ENCODE measurements at regions not wholly inside any gene's neighbourhood (a gene's known extent, or its start where the extent isn't known, plus 50 kb on each side); places are given as distances from the start of the nearest gene placed in this dataset.

DNA sequence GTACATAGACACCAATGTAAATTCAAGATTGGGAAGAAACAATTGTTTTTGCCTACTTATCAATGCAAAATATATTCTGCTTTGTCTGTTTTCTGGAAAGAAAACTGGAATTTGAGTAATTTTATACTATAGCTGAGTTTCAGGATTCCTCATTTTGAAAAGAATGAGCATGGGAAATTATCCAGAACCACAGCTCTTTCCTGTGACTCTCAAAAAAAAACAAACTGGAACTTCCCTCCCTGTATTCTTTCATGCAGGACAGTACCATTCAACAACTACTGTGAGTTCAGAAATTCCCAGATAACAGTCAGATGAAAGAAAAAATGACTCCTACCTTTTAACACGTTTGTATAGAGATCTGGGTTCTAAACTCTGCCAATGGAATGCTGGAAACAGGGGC is 372.4 kb downstream of the TGFB2 start:
- no peak for DNase-seq (ENCODE audit: low spot score)

DNA sequence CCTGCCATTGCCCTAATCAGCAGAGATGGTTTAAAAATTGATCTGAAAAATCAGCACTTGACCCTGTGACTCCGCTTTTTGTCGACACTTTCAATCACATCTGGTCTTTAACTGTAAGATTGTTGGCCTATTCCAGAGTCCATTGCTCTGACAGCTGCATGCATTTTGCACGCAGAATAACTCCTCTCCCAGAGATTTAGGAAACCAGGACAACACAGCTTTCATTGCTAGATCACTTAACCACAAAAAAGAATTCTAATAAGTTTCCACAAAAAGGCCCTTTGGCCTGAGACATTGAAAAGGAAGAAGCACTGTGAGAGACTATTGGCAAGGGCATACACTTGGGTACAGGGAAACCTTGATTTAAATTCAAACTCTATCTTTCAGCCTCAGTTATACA is 373.1 kb downstream of the TGFB2 start:
- no peak for DNase-seq (ENCODE audit: low spot score)

DNA sequence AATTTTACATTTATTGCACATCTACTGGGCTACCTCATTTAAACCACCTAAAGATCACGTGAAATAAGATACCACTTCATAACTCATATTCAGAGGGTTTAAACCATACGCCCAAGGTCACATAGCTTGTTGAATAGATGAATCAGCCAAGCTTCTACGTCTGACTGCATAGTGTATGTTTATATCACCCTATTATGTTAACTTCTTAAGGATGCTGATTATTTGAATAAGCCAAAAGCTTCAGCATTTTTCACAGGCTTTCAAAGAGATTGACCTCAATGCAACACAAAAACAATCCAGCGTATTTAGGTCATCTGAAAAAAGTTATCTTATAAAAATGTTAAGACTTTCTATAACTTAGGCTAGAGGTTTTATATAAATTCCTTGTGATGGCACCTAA is 373.8 kb downstream of the TGFB2 start:
- DNase-seq (ENCODE audit: low spot score), result no peak

DNA sequence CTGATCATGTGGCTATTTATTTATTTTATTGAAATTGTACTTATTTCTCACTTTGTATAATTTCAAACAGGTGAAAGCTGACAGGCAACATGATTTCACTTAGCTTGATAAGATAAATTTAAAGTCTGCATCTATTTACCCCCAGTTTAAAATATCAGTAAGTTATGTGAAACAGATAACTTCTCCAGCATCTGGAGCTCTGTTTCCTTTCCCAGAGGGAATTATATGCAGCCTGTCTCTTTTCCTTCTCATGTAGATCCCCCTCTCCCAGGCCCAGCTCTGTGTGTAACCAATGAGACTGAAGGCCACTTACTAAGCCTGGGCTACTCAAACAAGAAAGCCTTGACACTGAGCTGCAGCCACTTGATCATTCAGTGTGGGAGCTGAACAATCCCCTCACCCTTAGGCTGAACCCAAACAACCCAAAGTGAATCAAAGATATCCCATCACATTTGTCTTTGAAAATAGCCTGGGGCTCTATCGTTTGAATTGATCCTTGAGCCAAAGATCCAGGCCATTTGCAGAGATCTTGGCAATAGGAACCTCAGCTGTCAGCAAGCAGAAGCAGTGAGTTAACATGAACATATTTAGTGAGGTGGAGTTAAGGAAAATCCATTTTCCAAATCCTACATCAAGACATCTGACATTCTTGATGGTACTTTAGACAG is 383.9 kb downstream of the TGFB2 start:
- DNase-seq (ENCODE audit: low spot score), result no peak

GRCh38 chr1:218735436-218736032 is 390.4 kb downstream of the TGFB2 start:
- no peak for DNase-seq (ENCODE audit: low spot score)

- no peak for DNase-seq (ENCODE audit: low spot score)
Measured at GRCh38 chr1:218739426-218739825, 394.3 kb downstream of the TGFB2 start.

DNA sequence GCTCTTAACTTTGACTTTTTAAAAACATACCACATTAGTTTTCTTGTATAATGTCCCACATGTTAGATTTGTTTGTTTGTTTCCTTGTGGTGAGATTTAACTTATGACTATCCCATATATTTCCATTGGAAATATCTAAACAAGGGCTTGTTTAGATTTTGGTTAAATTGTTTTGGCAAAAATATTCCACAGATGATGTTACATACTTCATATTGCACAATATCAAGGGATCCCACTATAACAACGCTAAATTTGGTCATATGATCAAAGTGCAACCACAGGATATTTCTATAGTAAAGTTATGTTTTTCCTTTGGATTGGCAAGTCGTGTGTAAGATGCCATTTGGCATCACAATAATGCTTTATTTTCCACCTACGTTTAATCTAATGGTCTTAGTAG is 396.7 kb downstream of the TGFB2 start:
- DNase-seq (ENCODE audit: low spot score), result no peak

DNA sequence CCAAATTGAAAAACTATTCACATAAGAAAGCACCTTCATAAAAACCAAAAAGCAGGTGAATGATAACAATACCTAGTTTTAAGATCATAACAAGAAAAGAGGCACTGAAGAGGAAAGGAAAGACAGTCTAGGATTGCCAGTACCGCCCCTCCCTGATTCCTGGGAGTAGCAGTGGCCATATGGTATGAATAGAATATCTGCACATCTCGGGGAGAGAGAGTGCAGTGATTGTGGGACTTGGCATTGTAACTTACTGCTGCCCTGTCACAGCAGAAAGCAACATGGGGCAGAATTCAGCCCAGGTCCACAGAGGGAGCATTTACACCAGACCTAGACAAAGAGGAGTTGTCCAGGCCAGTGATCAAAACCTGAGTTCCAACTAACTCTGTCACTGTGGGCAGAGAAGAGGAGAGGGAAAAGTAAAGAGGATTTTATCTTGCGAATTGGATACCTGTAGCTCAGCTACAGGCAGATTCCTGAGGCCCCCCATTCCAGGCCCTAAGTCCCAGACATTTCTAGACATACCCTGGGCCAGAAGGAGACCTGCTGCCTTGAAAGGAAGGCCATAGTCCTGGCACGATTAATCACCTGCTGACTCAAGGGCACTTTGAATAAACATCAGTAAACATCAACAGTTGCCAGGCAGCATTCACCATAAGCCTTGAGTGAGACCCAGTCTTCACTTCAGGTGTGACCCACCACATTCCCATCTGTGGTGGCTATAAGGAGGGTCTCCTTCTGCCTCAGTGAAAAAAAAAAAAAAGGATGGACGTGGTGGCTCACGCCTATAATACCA is 397.5 kb downstream of the TGFB2 start:
- DNase-seq (ENCODE audit: low spot score), result no peak

DNA sequence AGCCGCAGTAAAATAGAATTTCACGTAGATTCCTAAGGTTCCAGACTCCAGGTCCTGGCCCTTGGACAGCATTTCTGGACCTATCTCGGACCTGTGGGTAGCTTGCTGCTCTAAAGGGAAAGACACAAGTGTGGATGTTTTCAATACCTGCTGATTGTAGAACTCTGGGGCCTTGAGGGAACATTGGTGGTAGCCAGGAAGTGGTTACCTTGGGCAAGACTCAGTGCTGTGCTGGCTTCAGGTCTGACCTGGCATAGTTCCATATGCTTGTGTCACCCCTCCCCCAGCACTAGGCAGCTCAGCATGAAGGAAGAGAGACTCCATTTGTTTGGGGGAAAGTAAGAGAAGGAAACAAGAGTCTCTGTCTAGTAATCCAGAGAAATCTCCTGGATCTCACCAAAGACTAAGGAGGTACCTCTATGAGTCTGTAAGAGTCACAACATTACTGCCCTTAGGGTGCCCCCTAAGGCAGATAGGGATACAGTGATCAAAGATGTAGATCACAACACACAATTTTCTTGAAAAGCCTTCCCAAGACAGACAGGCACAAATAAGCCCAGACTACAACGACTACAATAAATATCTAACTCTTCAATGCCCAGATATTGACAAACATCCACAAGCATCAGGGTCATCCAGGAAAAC is 398.8 kb downstream of the TGFB2 start:
- no peak for DNase-seq (ENCODE audit: low spot score)

DNA sequence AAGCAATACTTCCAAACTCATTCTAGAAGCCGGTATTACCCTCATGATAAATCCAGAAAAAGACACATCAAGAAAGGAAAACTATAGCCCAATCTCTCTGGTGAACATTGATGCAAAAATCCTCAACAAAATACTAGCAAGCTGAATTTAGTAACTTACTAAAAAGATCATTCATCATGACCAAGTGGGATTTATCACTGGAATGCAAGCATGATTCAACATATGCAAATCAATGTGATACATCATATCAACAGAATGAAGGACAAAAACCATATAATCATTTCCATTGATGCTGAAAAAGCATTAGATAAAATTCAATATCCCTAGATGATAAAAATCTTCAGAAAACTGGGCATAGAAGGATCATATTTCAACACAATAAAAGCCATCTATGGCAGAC is 402.9 kb downstream of the TGFB2 start:
- no peak for DNase-seq (ENCODE audit: low spot score)

- DNase-seq (ENCODE audit: low spot score), result no peak
Measured at GRCh38 chr1:218750216-218750970, 405.3 kb downstream of the TGFB2 start.

DNA sequence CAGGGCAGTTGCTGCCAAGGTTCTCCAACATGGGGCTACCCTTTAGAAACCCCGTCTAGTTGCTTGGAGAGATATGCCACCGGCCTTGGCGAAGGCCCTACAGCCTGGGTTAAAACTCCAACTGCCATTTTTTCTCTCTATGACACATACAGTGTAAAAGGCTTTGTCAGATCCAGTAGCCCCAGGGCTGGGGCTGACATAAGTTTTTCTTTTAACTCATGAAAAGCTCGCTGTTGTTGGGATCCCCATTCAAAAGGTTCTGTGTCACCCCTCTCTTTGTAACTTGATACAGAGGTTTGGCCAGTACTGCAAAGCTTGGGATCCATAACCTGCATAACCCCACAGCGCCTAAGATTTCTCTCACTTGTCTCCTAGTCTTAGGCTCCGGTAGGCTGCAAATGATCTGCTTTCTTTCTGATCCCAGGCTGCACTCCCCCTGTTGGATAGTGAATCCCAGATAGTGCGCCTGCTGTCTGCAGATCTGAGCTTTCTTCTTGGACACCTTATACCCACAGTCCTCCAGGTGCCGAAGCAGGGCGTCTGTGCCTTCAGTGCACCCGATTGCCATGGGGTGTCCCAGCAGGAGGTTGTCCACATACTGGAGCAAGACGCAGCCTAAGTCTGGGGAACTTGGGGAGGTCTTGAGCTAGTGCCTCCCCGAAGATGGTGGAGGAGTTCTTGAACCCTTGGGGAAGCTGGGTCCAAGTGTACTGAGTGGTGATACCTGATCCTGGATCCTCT is 406.2 kb downstream of the TGFB2 start:
- no peak for DNase-seq (ENCODE audit: low spot score)

- DNase-seq (ENCODE audit: low spot score), result no peak
Measured at GRCh38 chr1:218752126-218752525, 407.0 kb downstream of the TGFB2 start.

DNA sequence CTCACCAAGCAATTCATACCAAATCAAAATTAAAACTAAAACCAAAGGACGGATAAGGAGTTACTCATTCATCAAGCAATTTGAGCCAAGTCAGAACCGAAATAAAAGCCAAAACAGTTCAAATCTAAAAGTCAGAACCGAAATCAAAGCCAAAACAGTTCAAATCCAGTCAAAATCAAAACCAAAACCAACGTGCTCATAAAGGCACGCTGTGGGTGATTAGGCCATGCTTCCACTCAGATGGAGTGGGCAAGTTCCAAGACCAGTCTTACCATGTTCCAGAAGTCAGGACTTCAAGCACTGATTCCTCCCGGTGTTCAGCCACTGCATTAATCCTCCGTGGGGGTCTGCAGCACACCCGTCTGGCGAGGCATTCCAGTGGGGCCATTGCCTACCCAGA is 409.3 kb downstream of the TGFB2 start:
- DNase-seq (ENCODE audit: low spot score), result no peak

GRCh38 chr1:218755128-218755527 is 410.0 kb downstream of the TGFB2 start:
- no peak for DNase-seq (ENCODE audit: low spot score)

DNA sequence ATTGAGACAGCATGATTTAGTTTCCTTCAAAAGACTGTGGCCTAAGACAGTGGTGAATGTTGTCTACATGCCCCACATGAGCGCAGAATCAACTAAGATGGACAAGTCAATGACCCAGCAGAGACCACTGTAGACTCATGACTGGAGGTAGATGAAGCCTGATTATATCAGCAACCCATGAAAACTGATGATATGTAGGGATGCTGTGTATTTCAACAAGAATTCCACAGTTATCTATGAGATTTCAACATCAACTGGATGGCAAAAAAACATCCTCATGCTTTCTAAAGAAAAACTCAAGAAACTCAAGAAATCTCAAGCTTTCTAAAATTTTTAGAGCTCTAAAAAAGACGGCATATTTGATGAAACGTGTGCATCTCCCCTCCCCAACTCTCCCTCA is 413.9 kb upstream of the LYPLAL1 start:
- DNase-seq (ENCODE audit: low spot score), result no peak

DNA sequence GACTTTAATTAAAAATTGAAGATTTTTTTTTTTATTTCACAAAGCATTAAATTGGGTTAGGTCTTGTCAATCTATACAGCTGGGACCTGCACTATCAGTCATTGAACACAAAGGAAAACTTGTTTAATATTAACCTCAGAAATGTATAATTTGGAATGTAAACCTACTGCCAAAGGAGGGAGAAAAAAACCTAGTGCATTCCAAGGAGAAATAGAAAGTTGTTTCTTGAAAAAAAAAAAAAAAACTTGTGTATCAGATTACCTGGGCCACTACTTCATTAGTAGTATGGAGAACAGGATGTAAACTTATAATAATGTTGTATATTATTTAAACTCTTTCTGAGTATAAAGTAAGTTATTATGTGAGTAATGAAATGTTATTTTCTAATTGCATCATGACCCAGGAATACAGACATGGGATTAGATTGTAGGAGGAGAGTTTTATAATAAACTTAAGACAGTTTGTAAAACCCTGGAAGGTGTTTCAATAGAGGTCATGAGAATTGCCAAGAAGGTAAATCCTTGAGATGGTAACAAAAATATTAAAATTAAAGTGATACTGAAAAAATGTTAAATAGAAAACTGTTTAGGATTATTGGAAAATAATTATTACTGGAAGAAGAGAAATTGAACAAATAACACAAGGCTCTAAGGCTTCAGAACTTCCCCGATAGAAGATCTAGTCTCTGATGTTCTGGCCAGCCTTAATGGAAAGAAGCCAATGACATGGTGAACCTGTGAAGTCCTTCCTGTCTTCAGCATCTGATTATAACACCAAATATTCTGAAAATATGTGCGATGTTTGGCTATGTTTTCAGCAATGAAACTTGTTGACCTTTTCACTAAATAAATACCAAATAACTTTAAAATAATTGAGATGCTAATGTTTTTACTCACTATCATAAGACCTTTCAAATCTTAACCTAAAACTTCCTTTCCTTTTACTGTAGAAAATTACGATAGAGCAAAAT is 412.8 kb upstream of the LYPLAL1 start:
- DNase-seq (ENCODE audit: low spot score), result no peak

DNA sequence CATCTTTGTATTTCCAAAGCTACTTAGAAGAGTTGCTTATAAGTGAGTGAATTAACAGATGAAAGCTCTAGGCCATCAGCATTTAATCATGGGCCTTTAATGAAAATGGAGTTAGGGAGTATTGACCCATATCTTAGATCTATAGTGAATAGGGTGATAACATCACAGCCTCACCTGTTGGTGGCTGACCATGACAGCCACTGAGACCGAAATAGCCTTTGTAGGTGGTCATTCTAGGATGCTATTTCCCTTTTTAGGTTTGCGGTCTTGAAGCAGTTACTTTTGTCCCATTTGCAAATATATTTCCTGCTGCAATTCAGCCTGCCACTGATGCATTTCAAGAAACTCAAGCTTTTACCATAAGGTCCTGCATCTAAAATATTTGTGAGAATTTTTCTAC is 410.1 kb upstream of the LYPLAL1 start:
- DNase-seq (ENCODE audit: low spot score), result no peak

- DNase-seq (ENCODE audit: low spot score), result no peak
Measured at GRCh38 chr1:218765753-218766152, 407.9 kb upstream of the LYPLAL1 start.

- no peak for DNase-seq (ENCODE audit: low spot score)
Measured at GRCh38 chr1:218771931-218772330, 401.7 kb upstream of the LYPLAL1 start.

Data from D341Med (cell line).